PC-3 (cell line): ENCODE measurements at regions not wholly inside any gene's neighbourhood (a gene's known extent, or its start where the extent isn't known, plus 50 kb on each side); places are given as distances from the start of the nearest gene placed in this dataset.

ENCODE experiments used
- ATAC-seq: fragments of 200-7000 bp; cut with Tn5 transposase; 2 replicates; pipeline ENCODE4 v1.9.1; 2020; ENCODE audit warnings: mild to moderate bottlenecking, moderate library complexity
- BruUV-seq: library from RNA; stranded (reverse); fragments of 400-500 nt; replicated peaks from 2 replicates; lab custom pipeline; 2021; lab: Mats Ljungman, UMichigan
- CTCF ChIA-PET: fragments of 300-600 bp; sonication (Branson Sonifier 250); formaldehyde crosslinking; loops from one replicate; lab custom pipeline; 2022; ENCODE audit warnings: antibody characterized with exemption; lab: Charles Lee
- POLR2A ChIA-PET: fragments of 300-600 bp; sonication (Branson Sonifier 250); formaldehyde crosslinking; loops from one replicate; lab custom pipeline; 2022; ENCODE audit warnings: antibody characterized with exemption; ENCODE audit not compliant: unreplicated experiment; lab: Charles Lee
- DNase-seq: peaks from one replicate; pipeline ENCODE4 v3.0.0-alpha.2; 2015
- H2AFZ ChIP-seq: fragments of 300-600 bp; sonication (generic); 2 replicates; pipeline ENCODE4 v1.6.0; 2016; ENCODE audit warnings: antibody characterized with exemption, low read length
- H3F3A ChIP-seq: fragments of 300-600 bp; sonication (generic); one replicate; pipeline ENCODE4 v1.6.0; 2017; ENCODE audit warnings: antibody characterized with exemption, low read length, control low read depth, mild to moderate bottlenecking; ENCODE audit not compliant: unreplicated experiment
- H3K27ac ChIP-seq: fragments of 300-600 bp; sonication (generic); 2 replicates; pipeline ENCODE4 v1.5.1; 2016; ENCODE audit warnings: mild to moderate bottlenecking, low read length
- H3K27me3 ChIP-seq: fragments of 300-600 bp; sonication (generic); 2 replicates; pipeline ENCODE4 v1.6.1; 2016; ENCODE audit warnings: low read length, mixed read lengths
- H3K36me3 ChIP-seq: fragments of 300-600 bp; sonication (generic); 2 replicates; pipeline ENCODE4 v1.6.1; 2016; ENCODE audit warnings: low read depth, mixed run types, low read length, mixed read lengths
- H3K4me1 ChIP-seq: fragments of 300-600 bp; sonication (generic); 2 replicates; pipeline ENCODE4 v1.5.1; 2016; ENCODE audit warnings: low read length; ENCODE audit not compliant: insufficient read depth
- H3K4me2 ChIP-seq: fragments of 300-600 bp; sonication (generic); 2 replicates; pipeline ENCODE4 v1.6.0; 2016; ENCODE audit warnings: low read length
- H3K4me3 ChIP-seq: fragments of 300-600 bp; sonication (generic); 2 replicates; pipeline ENCODE4 v1.5.1; 2016; ENCODE audit warnings: mild to moderate bottlenecking, low read length, mixed read lengths
- H3K79me2 ChIP-seq: fragments of 300-600 bp; sonication (generic); 2 replicates; pipeline ENCODE4 v1.6.1; 2017; ENCODE audit warnings: low read length, mixed read lengths
- H3K9ac ChIP-seq: fragments of 300-600 bp; sonication (generic); 2 replicates; pipeline ENCODE4 v1.6.0; 2016; ENCODE audit warnings: mild to moderate bottlenecking, low read length
- H3K9me2 ChIP-seq: fragments of 300-600 bp; sonication (generic); replicated peaks from 2 replicates; pipeline ENCODE4 v1.6.1; 2016; ENCODE audit warnings: mixed run types, low read length, mixed read lengths
- H3K9me3 ChIP-seq: fragments of 300-600 bp; sonication (generic); 2 replicates; pipeline ENCODE4 v1.6.1; 2016; ENCODE audit warnings: low read length, mixed read lengths
- H4K20me1 ChIP-seq: fragments of 300-600 bp; sonication (generic); 2 replicates; pipeline ENCODE4 v1.6.1; 2016; ENCODE audit warnings: low read length, mixed read lengths
- EZH2 ChIP-seq: fragments of 300-600 bp; sonication (generic); IDR thresholded peaks from one replicate; pipeline ENCODE4 v1.6.1; 2017; ENCODE audit warnings: antibody characterized with exemption, mild to moderate bottlenecking, low read length; ENCODE audit not compliant: unreplicated experiment
- EZH2phosphoT487 ChIP-seq: fragments of 300-600 bp; sonication (generic); IDR thresholded peaks from 2 replicates; pipeline ENCODE4 v1.6.1; 2018; ENCODE audit warnings: mild to moderate bottlenecking, antibody characterized with exemption, low read length, borderline replicate concordance
- intact Hi-C: fragments of 100-400 bp; cut with micrococcal nuclease; formaldehyde crosslinking; loops from 2 replicates; pipeline ENCODE4 v1.9.0; 2023
- TF ChIP-seq, protein P1 (sequence below): fragments of 300-600 bp; sonication (generic); conservative IDR thresholded peaks from 2 replicates; pipeline ENCODE4 v1.5.1; 2017; ENCODE audit warnings: antibody characterized with exemption, low read depth, mild to moderate bottlenecking, low read length

DNA sequence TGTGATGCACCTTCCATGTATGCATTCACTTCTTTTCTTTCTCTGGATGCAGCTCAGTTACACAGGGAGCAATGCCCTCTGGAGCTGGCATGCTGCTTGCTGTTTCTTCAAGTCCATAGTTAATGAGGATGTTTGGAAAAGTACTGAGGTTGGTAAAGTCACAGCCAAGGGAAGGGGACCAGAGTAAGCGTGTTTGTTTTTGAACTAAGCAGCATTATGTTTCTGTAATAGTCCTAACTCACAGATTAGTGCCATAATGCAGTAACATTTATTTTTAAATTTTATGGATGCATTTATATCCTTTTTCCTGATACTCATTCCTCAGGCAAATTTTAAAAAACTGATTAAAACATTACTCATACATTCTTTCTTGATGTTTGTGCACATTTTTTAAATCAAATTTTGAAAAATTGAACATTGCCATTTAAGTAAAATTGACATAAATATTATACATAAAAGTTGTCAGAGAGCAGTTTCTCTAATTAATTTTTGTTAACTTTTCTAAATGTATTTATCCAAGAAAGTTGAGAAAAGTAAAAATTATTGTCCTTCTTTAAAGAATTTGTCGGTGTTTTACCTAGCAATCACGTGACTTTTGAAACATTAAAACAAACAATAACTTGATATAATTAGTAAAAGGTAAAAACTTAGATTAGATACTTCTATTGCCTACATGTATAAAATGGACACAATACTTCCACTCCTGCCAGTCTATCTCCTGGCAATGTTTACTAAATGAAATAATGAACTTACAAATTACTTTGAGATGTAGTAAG lies 659.6 kb upstream of the ANKRD30A start:
- Histone ChIP-seq H3K79me2 (no peaks in the 10 kb centered on the region), H3K27me3 (no peaks in the 10 kb centered on the region), H3K36me3 (no peaks in the 10 kb centered on the region), H3K27ac (peak overlapping the region; percentile 68), H3F3A (no peaks in the 10 kb centered on the region), H3K4me3 (no peak overlapping the region), H3K9ac (peak overlapping the region; percentile 21), H3K4me2 (peak overlapping the region; percentile 21), H2AFZ (peak overlapping the region; percentile 22), H3K4me1 (peaks cover 59% of the 10 kb centered on the region), H3K9me3 (no peaks in the 10 kb centered on the region), H3K9me2 (no peaks in the 10 kb centered on the region), H4K20me1 (no peaks in the 10 kb centered on the region)
- TF ChIP-seq, protein P1, sequence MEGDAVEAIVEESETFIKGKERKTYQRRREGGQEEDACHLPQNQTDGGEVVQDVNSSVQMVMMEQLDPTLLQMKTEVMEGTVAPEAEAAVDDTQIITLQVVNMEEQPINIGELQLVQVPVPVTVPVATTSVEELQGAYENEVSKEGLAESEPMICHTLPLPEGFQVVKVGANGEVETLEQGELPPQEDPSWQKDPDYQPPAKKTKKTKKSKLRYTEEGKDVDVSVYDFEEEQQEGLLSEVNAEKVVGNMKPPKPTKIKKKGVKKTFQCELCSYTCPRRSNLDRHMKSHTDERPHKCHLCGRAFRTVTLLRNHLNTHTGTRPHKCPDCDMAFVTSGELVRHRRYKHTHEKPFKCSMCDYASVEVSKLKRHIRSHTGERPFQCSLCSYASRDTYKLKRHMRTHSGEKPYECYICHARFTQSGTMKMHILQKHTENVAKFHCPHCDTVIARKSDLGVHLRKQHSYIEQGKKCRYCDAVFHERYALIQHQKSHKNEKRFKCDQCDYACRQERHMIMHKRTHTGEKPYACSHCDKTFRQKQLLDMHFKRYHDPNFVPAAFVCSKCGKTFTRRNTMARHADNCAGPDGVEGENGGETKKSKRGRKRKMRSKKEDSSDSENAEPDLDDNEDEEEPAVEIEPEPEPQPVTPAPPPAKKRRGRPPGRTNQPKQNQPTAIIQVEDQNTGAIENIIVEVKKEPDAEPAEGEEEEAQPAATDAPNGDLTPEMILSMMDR = peak; percentile 30; the same call in 1 of the 2 replicates
- no peak for TF ChIP-seq EZH2
- POLR2A ChIA-PET = interaction anchor here (0.7 kb wide), 1 partner anchor 207 kb away, joined by 5 read pairs; no protein-coding TSS in a partner anchor
- intact Hi-C loops = loop anchor here (1.0 to 10.0 kb wide), 15 partner anchors 25 to 831 kb away; no protein-coding TSS in a partner anchor
- CTCF ChIA-PET = interaction anchor here (0.6 kb wide), 1 partner anchor 80 kb away, joined by 3 read pairs; no protein-coding TSS in a partner anchor
- BruUV-seq = no TSS peak
- DNase-seq (peak; percentile 83), ATAC-seq (peak; percentile 76)

DNA sequence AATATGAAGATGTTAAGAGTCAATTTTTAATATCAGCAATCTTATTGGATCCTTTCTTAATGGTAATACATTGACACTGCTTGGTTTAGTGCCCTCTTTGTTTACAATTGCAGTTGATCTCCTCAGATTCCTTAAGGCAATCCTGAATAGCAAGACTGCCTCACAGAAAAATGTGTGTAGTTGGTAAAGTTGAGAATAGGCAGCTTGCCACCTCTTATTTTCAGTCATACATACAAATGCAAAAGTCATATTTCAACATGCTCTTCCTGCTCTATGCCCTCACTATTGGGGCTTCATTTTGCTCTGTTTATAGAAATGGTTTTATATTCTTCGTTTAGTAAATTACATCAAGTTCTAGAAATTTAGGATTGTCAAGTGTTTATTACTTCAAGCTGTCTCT lies 661.1 kb upstream of the ANKRD30A start:
- Histone ChIP-seq H3K9ac (no peak overlapping the region), H3K27ac (peak overlapping the region; percentile 68; the same call in 1 of the 2 replicates), H2AFZ (no peak overlapping the region), H3K27me3 (no peaks in the 10 kb centered on the region), H3K4me2 (no peak overlapping the region), H3F3A (no peaks in the 10 kb centered on the region), H3K9me3 (no peaks in the 10 kb centered on the region), H3K79me2 (no peaks in the 10 kb centered on the region), H3K4me3 (no peak overlapping the region), H3K4me1 (peaks cover 51% of the 10 kb centered on the region), H4K20me1 (no peaks in the 10 kb centered on the region), H3K9me2 (no peaks in the 10 kb centered on the region), H3K36me3 (no peaks in the 10 kb centered on the region)
- no TSS peak for BruUV-seq
- ChIA-PET POLR2A (interaction anchor here (0.6 to 0.8 kb wide), 3 partner anchors 273 to 828 kb away, joined by 3 to 11 read pairs (median 3); no protein-coding TSS in a partner anchor), CTCF (interaction anchor here (0.6 kb wide), 1 partner anchor 684 kb away, joined by 3 read pairs; no protein-coding TSS in a partner anchor)
- TF ChIP-seq EZH2phosphoT487 (no peak), EZH2 (no peak)
- TF ChIP-seq, protein P1 = no peak
- intact Hi-C loops = loop anchor here (2.0 to 10.0 kb wide), 2 partner anchors 119 to 829 kb away; no protein-coding TSS in a partner anchor
- ATAC-seq (no peak), DNase-seq (no peak)
